ENCODE measurements at regions not wholly inside any gene's neighbourhood (a gene's known extent, or its start where the extent isn't known, plus 50 kb on each side); places are given as distances from the start of the nearest gene placed in this dataset.

DNA sequence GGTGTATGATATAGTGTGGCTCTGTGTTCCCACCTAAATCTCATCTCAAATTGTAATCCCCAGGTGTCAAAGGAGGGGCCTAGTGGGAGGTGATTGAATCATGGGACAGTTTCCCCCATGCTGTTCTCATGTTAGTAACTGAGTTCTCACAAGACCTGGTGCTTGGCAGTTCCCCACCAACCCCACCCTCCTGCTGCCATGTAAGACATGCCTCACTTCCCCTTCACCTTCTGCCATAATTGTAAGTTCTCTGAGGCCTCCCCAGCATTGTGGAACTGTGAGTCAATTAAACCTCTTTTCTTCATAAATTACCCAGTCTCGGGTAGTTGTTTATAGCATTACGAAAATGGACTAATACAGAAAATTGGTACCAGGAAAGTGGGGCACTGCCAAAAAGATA is 1705.3 kb downstream of the NCAM2 start:
- no peak for ATAC-seq

DNA sequence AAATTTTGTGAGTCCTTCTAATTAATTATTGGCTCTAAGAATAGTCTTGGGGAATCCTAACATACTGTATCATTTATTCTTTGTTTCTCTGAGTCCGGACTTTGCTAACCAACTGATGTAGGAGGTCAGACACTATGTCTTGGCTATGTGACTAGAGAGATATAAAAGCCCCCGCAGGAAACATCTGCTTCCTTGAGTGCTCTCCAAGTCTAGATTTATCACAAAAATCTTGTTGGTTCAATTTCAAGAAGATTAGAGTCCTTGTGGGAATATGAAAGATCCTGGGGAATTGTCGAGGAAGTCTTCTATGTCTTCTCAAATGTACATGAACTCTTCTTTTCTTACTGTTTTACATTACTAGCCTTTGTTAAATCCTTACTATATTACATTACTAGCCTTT is 1712.5 kb downstream of the NCAM2 start:
- Histone ChIP-seq H3K9me3 (no peaks in the 10 kb centered on the region), H3K4me1 (no peaks in the 10 kb centered on the region), H3K36me3 (no peaks in the 10 kb centered on the region), H3K27ac (no peak overlapping the region), H3K27me3 (no peaks in the 10 kb centered on the region), H3K4me3 (no peak overlapping the region)
- DNase-seq (no peak), ATAC-seq (peak; percentile 54 to 87 (median 76))
- intact Hi-C loops (cut with DNase I): no loop called here
- TF ChIP-seq POLR2A (IDR thresholded peaks at IDR 0.05): no peak
- TF ChIP-seq, protein P1, sequence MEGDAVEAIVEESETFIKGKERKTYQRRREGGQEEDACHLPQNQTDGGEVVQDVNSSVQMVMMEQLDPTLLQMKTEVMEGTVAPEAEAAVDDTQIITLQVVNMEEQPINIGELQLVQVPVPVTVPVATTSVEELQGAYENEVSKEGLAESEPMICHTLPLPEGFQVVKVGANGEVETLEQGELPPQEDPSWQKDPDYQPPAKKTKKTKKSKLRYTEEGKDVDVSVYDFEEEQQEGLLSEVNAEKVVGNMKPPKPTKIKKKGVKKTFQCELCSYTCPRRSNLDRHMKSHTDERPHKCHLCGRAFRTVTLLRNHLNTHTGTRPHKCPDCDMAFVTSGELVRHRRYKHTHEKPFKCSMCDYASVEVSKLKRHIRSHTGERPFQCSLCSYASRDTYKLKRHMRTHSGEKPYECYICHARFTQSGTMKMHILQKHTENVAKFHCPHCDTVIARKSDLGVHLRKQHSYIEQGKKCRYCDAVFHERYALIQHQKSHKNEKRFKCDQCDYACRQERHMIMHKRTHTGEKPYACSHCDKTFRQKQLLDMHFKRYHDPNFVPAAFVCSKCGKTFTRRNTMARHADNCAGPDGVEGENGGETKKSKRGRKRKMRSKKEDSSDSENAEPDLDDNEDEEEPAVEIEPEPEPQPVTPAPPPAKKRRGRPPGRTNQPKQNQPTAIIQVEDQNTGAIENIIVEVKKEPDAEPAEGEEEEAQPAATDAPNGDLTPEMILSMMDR (IDR thresholded peaks at IDR 0.05): no peak
- 12% methylated on average over 3 of the region's 3 CpGs for WGBS (ENCODE audit: insufficient coverage, low coverage, low lambda C conversion rate, missing lambda C conversion rate)

More for the DNA sequence above, 1705.3 kb downstream of the NCAM2 start:
- 54% methylated on average over 2 of the region's 2 CpGs for WGBS (ENCODE audit: insufficient coverage, low coverage, low lambda C conversion rate, missing lambda C conversion rate)
- Histone ChIP-seq H3K4me1 (no peaks in the 10 kb centered on the region), H3K27me3 (no peaks in the 10 kb centered on the region), H3K27ac (no peak overlapping the region), H3K4me3 (no peak overlapping the region), H3K9me3 (no peaks in the 10 kb centered on the region), H3K36me3 (no peaks in the 10 kb centered on the region)
- intact Hi-C loops (cut with DNase I): no loop called here
- TF ChIP-seq POLR2A (IDR thresholded peaks at IDR 0.05): no peak
- TF ChIP-seq, protein P1 (IDR thresholded peaks at IDR 0.05): no peak
- DNase-seq: no peak

DNA sequence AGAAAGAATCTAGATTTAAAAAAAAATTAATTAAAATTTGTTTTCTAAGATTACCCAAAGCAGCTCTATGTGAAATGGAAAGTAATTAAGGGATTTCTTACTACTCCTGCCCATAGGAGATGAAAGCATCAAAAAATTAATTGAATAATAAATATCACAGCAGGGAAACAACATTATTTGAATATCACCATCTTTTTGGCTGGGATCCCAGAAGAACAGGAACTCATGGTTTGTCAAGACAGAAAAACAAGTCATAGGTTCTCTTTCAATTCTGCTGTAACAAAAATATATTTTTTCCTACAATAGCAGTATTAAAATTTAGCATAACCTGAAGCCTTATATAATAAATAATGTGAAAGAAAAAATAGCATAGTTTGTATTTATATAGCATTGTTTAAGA is 1713.4 kb downstream of the NCAM2 start:
- no peaks in the 10 kb centered on the region for H3K4me1 ChIP-seq
- TF ChIP-seq POLR2A (IDR thresholded peaks at IDR 0.05): no peak
- TF ChIP-seq, protein P1 (IDR thresholded peaks at IDR 0.05): no peak
- intact Hi-C loops (cut with DNase I): no loop called here
- no peaks in the 10 kb centered on the region for H3K9me3 ChIP-seq
- ATAC-seq (peak in 1 of 4 donors; percentile 18), DNase-seq (no peak)
- H3K36me3 ChIP-seq: no peaks in the 10 kb centered on the region
- H3K27ac ChIP-seq: no peak overlapping the region
- H3K27me3 ChIP-seq: no peaks in the 10 kb centered on the region
- no peak overlapping the region for H3K4me3 ChIP-seq

DNA sequence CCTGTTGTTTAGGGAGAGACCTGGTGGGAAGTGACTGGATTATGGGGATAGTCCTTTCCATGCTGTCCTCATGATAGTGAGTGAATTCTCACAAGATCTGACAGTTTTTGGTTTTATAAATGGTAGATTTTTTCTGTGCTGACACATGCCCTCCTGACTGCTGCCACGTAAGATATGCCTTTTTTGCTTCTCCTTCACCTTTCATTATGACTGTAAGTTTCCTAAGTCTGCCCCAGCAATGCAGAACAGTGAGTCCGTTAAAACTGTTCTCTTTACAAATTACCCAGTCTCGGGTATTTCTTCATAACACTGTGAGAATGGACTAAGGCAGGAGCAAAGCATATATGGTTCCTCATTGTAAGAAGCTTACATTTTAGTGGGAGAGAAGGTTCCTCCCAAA is 1727.2 kb downstream of the NCAM2 start:
- Histone ChIP-seq H3K9me3 (no peaks in the 10 kb centered on the region), H3K27me3 (no peaks in the 10 kb centered on the region), H3K27ac (no peak overlapping the region), H3K4me3 (no peak overlapping the region), H3K4me1 (no peaks in the 10 kb centered on the region), H3K36me3 (no peaks in the 10 kb centered on the region)
- ATAC-seq: no peak
- intact Hi-C loops (cut with DNase I): no loop called here
- no peak for DNase-seq
- 46% methylated on average over 3 of the region's 3 CpGs for WGBS (ENCODE audit: insufficient coverage, low coverage, low lambda C conversion rate, missing lambda C conversion rate)
- TF ChIP-seq, protein P1 (IDR thresholded peaks at IDR 0.05): no peak
- no peak for TF ChIP-seq POLR2A (IDR thresholded peaks at IDR 0.05)

DNA sequence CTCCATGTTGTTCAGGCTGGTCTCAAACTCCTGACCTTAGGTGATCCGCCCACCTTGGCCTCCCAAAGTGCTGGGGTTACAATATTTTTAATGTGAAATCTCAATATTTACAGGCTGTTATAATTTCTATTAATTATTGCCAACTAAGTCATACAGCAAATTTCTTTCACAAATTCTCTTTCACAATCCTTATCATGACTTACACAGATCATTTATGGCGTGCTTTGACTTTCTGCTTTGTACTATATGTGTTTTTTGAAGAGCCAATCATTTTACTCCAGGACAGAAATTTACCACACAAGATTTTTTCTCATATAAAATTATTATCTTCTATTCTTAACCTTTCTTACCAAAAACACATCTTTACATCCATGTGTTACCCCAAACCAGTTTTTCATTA is 1729.9 kb downstream of the NCAM2 start:
- no peak for TF ChIP-seq POLR2A (IDR thresholded peaks at IDR 0.05)
- TF ChIP-seq, protein P1 (IDR thresholded peaks at IDR 0.05): no peak
- no peaks in the 10 kb centered on the region for H3K4me1 ChIP-seq
- intact Hi-C loops (cut with DNase I): no loop called here
- H3K27me3 ChIP-seq: no peaks in the 10 kb centered on the region
- no peak for ATAC-seq
- H3K27ac ChIP-seq: no peak overlapping the region
- H3K9me3 ChIP-seq: no peaks in the 10 kb centered on the region
- no peaks in the 10 kb centered on the region for H3K36me3 ChIP-seq
- H3K4me3 ChIP-seq: no peak overlapping the region
- no peak for DNase-seq
- 44% methylated on average over 2 of the region's 2 CpGs for WGBS (ENCODE audit: insufficient coverage, low coverage, low lambda C conversion rate, missing lambda C conversion rate)

Data from right lobe of liver (tissue), 6 donors.